Motor neuron (in vitro differentiated cells): ENCODE measurements at regions not wholly inside any gene's neighbourhood (a gene's known extent, or its start where the extent isn't known, plus 50 kb on each side); places are given as distances from the start of the nearest gene placed in this dataset.
A peak's percentile ranks its signal among the peaks of the same experiment; 100 is the strongest.

Experiments used
- ATAC-seq, 8 experiments: fragments of 200-7000 bp; cut with Tn5 transposase; replicated peaks in 6 of 8; 2 replicates each; pipeline ENCODE4 v1.8.0; 2021; ENCODE audit warnings: mild to moderate bottlenecking in 8 of 8, moderate library complexity in 8 of 8
- H3K27ac ChIP-seq, 2 donors: fragments of 250-450 bp; sonication (Bioruptor Pico); 2 replicates each; pipeline ENCODE4 v1.9.0; 2021; ENCODE audit warnings: antibody characterized with exemption in 2 of 2, mild to moderate bottlenecking in 2 of 2, moderate library complexity in 1 of 2
- H3K4me1 ChIP-seq, 2 donors: fragments of 250-450 bp; sonication (Bioruptor Pico); replicated peaks in 1 of 2; 2 replicates each; pipeline ENCODE4 v1.6.1; 2021; ENCODE audit warnings: antibody characterized with exemption in 2 of 2, mild to moderate bottlenecking in 2 of 2, moderate library complexity in 1 of 2
- H3K4me3 ChIP-seq, 5 donors: fragments of 250-450 bp; sonication (Bioruptor Pico); 2 replicates each; pipeline ENCODE4 v1.9.0; 2021; ENCODE audit warnings: antibody characterized with exemption in 5 of 5, mild to moderate bottlenecking in 5 of 5, moderate library complexity in 4 of 5
- WGBS, 10 experiments: fragments of 450-650 bp; shearing (Covaris generic); methylation state at CpG; one replicate each; pipeline ENCODE4 v1.0.0; 2022; 5-methylcytosine and 5-hydroxymethylcytosine counted together
- in situ Hi-C, 9 experiments: fragments of 400-800 bp; cut with MboI; loops; one replicate each; pipeline ENCODE4 v1.15.0; 2021; ENCODE audit warnings: low sequenced_read_pairs in 9 of 9, low pct_unique_long_range_greater_than_20kb in 2 of 9; ENCODE audit not compliant: unreplicated experiment in 9 of 9

- 9 to 100% (median 67%) methylated on average over 1 to 3 of the region's 3 CpGs; no CpG with 5 or more reads in 3 of the 10 experiments for WGBS, 10 experiments
- H3K27ac ChIP-seq, result no peak overlapping the region
- H3K4me1 ChIP-seq, result no peaks in the 10 kb centered on the region
- no peak overlapping the region for H3K4me3 ChIP-seq
- peak in 1 of 8 experiments; percentile 41 for ATAC-seq
- in situ Hi-C loops, result no loop called here
Measured at GRCh38 chr5:67432606-67433005, 236.0 kb upstream of the CD180 start.

GRCh38 chr5:67431191-67431590 is 234.6 kb upstream of the CD180 start:
- Histone ChIP-seq H3K4me3 (no peak overlapping the region), H3K4me1 (no peaks in the 10 kb centered on the region), H3K27ac (no peak overlapping the region)
- ATAC-seq, result no peak
- in situ Hi-C loops, result no loop called here
- WGBS, 10 experiments, result 78 to 95% (median 88%) methylated on average over 1 to 4 of the region's 4 CpGs; no CpG with 5 or more reads in 3 of the 10 experiments

DNA sequence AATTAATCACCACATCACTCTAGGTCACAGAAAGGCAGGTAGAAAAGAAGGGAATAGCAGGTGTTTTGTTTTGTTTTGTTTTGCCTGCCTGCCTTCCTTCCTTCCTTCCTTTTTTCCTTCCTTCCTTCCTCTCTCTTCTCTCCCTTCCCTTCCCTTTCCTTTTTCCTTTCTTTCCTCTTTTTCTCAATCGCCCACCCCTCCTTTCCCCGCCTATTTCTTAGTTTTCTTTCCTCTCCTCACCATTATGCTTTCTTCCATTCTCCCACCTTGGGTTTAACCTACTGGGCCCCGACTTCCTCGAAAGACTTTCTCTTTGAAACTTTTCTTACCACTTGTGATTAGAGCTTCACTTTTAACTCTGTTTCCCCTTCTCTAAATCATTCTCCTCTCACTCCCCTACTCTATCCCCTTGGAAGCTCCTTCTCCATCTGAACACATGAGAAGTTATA is 231.3 kb upstream of the CD180 start:
- in situ Hi-C loops, result no loop called here

DNA sequence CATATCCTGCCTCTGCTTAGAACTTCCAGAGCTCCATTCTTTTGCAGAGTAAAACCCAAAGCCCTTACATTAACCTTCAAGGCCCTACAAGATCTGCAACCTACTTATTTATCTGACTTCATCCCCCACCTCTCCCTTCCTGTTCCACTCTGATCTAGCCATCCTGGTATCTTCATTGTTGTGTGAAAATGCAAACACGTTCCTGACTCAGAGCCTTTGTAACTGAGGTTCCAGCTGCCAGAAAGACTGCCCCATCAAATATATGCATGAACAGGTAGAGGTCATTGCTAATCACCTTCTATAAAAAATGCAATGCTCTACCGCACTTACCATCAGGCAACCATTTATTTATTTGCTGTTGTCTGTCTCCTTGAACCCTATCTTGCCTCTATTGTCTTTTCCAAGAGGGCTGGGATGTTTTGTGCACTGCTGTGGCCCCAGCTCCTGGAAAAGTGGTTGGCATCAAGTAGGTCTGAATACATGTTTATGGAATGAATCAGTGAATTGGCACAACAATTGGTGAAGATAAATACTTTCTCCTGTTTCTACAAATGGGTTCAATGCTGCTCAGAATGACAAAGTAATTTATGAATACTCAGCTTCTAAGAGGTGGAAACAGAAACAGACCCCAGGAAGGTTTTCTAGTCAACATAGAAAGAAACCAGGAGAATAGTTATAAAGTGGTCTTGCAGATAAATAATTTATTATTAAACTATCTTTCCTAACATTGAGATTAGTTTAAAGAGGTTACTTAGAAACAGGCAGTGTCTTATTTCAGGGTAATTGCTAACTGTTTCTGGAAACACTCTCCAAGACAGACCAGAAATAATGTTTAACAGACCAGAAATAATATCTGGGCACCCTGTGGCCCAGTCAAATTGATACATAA is 230.6 kb upstream of the CD180 start:
- no peak overlapping the region for H3K27ac ChIP-seq
- no peak overlapping the region for H3K4me3 ChIP-seq
- ATAC-seq, result no peak
- 60 to 100% (median 83%) methylated on average over 1 to 2 of the region's 2 CpGs; no CpG with 5 or more reads in 1 of the 10 experiments for WGBS, 10 experiments
- in situ Hi-C loops, result no loop called here
- no peaks in the 10 kb centered on the region for H3K4me1 ChIP-seq

More for the DNA sequence above, 231.3 kb upstream of the CD180 start:
- no peak for ATAC-seq
- no peak overlapping the region for H3K4me3 ChIP-seq
- 75 to 100% (median 99%) methylated on average over 2 to 4 of the region's 4 CpGs for WGBS, 10 experiments
- H3K4me1 ChIP-seq, result no peaks in the 10 kb centered on the region
- H3K27ac ChIP-seq, result no peak overlapping the region

DNA sequence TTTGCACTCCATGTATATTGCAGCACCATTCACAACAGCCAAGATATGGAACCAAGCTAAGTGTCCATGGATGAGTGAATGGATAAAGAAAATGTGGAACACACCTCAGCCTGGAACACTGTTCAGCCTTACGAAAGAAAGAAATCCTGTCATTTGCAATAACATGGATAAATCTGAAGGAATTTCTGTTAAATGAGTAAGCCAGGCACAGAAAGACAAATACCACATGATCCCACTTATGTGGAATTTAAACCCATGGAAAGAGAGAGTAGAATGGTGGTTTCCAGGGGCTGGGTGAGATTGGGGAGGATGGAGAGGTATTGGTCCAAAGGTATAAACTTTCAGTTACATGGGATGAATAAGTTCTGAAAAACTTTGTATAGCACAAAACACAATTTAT is 228.9 kb upstream of the CD180 start:
- in situ Hi-C loops, result no loop called here
- no peak for ATAC-seq
- H3K27ac ChIP-seq, result no peak overlapping the region
- H3K4me1 ChIP-seq, result no peaks in the 10 kb centered on the region
- no peak overlapping the region for H3K4me3 ChIP-seq
- 60 to 100% (median 83%) methylated on average over 1 of the region's 1 CpG; no CpG with 5 or more reads in 5 of the 10 experiments for WGBS, 10 experiments

DNA sequence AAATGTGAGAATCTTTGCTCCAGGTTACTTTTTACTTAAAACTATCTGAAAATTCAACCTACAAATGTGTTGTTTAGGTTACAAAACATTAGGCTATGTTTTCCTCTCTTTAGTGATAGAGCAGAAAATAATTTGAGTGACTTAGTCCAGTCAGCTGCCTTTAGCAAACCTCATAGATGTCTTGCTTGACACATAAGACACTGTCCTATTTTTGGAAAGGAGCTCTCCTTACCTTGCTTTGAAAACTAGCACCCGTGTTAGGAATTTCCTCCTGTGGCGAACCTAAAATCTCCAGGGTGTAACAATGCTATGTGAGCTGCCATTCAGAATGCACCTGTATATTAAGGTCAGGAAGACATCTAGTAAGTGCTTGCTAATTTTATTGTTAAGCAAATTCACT is 221.2 kb upstream of the CD180 start:
- no peak for ATAC-seq
- no peak overlapping the region for H3K27ac ChIP-seq
- WGBS, 10 experiments, result 40 to 92% (median 62%) methylated on average over 1 to 2 of the region's 2 CpGs; no CpG with 5 or more reads in 2 of the 10 experiments

DNA sequence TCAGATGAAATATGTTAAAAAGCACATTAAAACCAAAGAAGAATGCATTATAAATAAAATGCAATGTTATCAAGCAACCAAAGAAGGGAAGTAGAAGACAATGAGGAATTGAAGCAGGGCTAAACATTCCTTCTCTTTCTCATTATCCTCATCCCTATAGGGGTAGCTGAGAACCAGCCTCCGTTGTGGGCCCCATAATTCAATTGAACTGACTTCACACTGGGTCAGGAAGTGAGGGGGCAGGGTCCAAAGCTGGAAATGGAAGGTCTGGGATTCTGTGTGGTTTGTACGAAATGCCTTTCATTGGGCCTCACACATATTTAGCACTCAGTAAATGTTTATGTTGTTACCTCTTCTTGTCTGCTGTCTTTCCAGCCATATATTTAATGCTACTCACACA is 220.4 kb upstream of the CD180 start:
- Histone ChIP-seq H3K4me1 (no peaks in the 10 kb centered on the region), H3K27ac (no peak overlapping the region), H3K4me3 (no peak overlapping the region)
- ATAC-seq, result no peak
- 29 to 100% (median 39%) methylated on average over 1 to 2 of the region's 2 CpGs; no CpG with 5 or more reads in 4 of the 10 experiments for WGBS, 10 experiments
- in situ Hi-C loops, result no loop called here

More for the DNA sequence above, 221.2 kb upstream of the CD180 start:
- in situ Hi-C loops, result no loop called here
- Histone ChIP-seq H3K4me3 (no peak overlapping the region), H3K4me1 (no peaks in the 10 kb centered on the region)

DNA sequence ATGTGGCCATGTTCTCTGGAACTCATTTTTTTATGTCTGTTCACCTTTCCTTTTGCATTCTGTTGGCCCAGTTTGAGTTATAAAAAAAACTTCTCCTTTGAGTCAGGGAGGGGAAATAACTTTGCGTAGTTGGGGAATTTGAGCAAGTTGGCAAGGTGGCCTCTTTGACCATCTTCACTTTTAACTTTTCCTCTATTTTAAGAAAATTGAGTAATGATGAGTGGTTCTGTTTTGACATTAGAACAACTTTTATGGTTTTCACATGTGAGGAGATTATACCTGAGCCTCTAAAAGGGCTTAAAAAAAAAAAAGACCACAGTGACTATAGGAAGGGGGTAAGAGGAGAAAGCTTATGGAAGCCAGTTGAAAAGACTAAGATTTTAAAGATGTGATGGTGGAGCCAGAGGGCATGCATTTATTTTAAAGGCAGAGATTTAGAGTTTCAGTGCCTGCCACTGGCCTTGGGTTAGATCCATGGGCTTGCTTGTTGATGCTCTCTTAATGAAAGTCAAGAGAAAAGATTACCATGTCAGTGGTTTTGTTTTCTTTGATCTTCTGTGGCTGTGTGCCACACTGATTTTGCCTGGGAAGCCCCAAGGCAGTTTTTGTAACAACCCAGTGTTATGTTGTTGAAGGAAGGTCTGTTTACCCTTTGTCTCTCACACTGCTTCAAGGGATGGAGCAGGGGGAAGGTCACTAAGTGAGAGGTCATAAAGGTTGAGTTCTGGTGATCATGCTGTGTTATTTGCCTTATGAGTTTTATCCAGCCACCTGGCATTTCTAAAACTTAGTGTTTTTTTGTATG is 219.7 kb upstream of the CD180 start:
- WGBS, 10 experiments, result 83 to 100% (median 100%) methylated on average over 1 of the region's 1 CpG; no CpG with 5 or more reads in 1 of the 10 experiments
- no peak overlapping the region for H3K4me3 ChIP-seq
- in situ Hi-C loops, result no loop called here
- H3K27ac ChIP-seq, result no peak overlapping the region
- H3K4me1 ChIP-seq, result no peaks in the 10 kb centered on the region
- peak in 3 of 8 experiments; percentile 19 to 55 (median 51) for ATAC-seq

GRCh38 chr5:67414712-67415111 is 218.1 kb upstream of the CD180 start:
- Histone ChIP-seq H3K4me3 (no peak overlapping the region), H3K27ac (no peak overlapping the region), H3K4me1 (no peaks in the 10 kb centered on the region)
- in situ Hi-C loops, result no loop called here
- ATAC-seq, result peak in 3 of 8 experiments; percentile 66 to 85 (median 74)

- WGBS, 10 experiments, result 71 to 100% (median 87%) methylated on average over 1 to 3 of the region's 3 CpGs
Measured at GRCh38 chr5:67413721-67414120, 217.1 kb upstream of the CD180 start.

GRCh38 chr5:67409126-67409777 is 212.7 kb upstream of the CD180 start:
- no peak for ATAC-seq
- Histone ChIP-seq H3K4me1 (no peaks in the 10 kb centered on the region), H3K4me3 (no peak overlapping the region), H3K27ac (no peak overlapping the region)
- 37 to 100% (median 84%) methylated on average over 1 to 4 of the region's 4 CpGs for WGBS, 10 experiments
- in situ Hi-C loops, result no loop called here

More at GRCh38 chr5:67413721-67414120, 217.1 kb upstream of the CD180 start:
- no peaks in the 10 kb centered on the region for H3K4me1 ChIP-seq
- in situ Hi-C loops, result no loop called here
- ATAC-seq, result peak in 1 of 8 experiments; percentile 74
- H3K27ac ChIP-seq, result no peak overlapping the region
- H3K4me3 ChIP-seq, result no peak overlapping the region

DNA sequence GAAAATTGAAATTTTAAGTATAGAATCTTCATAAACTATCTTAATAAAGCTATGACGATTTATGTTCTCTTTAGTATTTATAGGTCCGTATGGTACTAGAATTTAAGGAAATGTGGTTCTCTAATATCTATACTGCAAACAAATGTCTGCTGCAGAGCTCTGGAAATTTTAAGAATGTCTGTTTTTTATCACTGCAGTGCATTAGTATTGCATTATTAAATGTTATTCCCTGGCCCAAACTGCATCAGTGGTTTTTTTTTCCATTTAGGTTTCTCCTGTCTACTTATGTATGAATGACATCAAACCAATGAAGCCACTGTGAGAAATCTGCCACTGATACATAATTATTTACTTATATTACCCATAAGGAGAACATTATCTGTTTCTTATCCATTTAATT is 211.4 kb upstream of the CD180 start:
- in situ Hi-C loops, result no loop called here
- Histone ChIP-seq H3K4me1 (no peaks in the 10 kb centered on the region), H3K27ac (no peak overlapping the region), H3K4me3 (no peak overlapping the region)
- 50 to 100% (median 77%) methylated on average over 1 to 2 of the region's 2 CpGs for whole genome bisulfite sequencing, 10 experiments
- no peak for ATAC-seq

GRCh38 chr5:67405755-67406154 is 209.2 kb upstream of the CD180 start:
- no peak for ATAC-seq
- WGBS, 10 experiments, result 78 to 100% (median 93%) methylated on average over 1 to 3 of the region's 3 CpGs
- in situ Hi-C loops, result no loop called here
- no peak overlapping the region for H3K27ac ChIP-seq
- H3K4me3 ChIP-seq, result no peak overlapping the region
- H3K4me1 ChIP-seq, result no peaks in the 10 kb centered on the region
